ENCODE measurements at regions not wholly inside any gene's neighbourhood (a gene's known extent, or its start where the extent isn't known, plus 50 kb on each side); places are given as distances from the start of the nearest gene placed in this dataset.

DNA sequence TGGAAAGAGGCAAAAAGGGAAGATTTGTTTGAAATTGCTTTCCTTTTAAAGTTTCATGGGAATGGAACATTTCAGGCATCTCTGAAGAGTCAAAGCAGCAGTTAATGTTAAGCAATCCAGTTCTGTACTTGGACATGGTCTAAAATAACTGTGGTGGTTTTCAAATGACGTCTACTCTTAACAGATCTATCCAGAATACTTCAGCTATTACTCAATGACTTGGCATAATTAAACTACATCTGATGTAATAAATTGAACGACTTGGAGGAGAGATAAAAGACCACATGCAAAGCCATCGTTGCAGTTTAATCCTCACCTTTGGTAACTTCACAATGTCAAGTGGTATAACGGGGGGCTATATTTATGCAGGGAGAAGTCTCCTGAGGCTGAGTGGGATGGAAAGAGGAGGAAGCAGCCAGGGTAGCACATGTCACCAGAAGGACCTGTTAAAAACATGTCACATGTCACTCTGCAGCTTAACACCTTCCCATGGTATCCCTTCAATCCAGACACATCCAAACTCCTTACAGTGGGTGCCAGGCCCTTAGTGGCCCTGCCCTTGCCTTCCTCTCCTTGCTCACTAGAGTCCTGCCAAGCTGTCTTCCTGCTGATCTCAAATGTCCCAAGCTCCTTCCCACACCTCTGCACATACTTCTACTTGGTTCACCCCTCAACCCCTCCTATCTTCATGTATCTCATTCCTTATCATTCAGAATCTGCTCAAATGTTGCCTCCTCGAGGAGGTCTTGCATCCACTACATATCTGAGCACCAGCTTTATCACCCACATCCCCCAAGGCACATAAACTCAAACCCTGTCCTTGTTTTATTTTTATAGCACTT, 327.8 kb downstream of the SUCLA2 start:
- TF ChIP-seq CTCF (IDR thresholded peaks at IDR 0.05; ENCODE audit: extremely low read depth in 1 of 2, insufficient read depth in 1 of 2, low read depth in 1 of 2, low read length in 2 of 2): no peak
- TF ChIP-seq, protein P1, sequence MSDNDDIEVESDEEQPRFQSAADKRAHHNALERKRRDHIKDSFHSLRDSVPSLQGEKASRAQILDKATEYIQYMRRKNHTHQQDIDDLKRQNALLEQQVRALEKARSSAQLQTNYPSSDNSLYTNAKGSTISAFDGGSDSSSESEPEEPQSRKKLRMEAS (IDR thresholded peaks at IDR 0.05; ENCODE audit: insufficient read depth, insufficient read length): no peak
- TF ChIP-seq EZH2 (IDR thresholded peaks at IDR 0.05; ENCODE audit: borderline replicate concordance, low read depth, low read length, severe bottlenecking): no peak
- no peak for TF ChIP-seq JUN (IDR thresholded peaks at IDR 0.05; ENCODE audit: borderline replicate concordance, insufficient read depth, insufficient read length, low read depth)
- TF ChIP-seq POLR2A (IDR thresholded peaks at IDR 0.05; ENCODE audit: low read depth, low read length): no peak
- TF ChIP-seq POLR2AphosphoS5 (IDR thresholded peaks at IDR 0.05; ENCODE audit: insufficient read depth, low read depth, low read length): no peak
